IMR-90 (cell line): ENCODE measurements at regions not wholly inside any gene's neighbourhood (a gene's known extent, or its start where the extent isn't known, plus 50 kb on each side); places are given as distances from the start of the nearest gene placed in this dataset.

Experiments
- BHLHE40 ChIP-seq: fragments of 150-350 bp; IDR thresholded peaks from 2 replicates; pipeline ENCODE4 v1.6.1; 2016; ENCODE audit warnings: mild to moderate bottlenecking, low read depth, low read length
- CEBPB ChIP-seq: IDR thresholded peaks from 2 replicates; pipeline ENCODE4 v1.6.1; 2012; ENCODE audit warnings: low read depth, low read length, improper control_type of control experiment
- CHD1 ChIP-seq: IDR thresholded peaks from 2 replicates; pipeline ENCODE4 v1.6.1; 2012; ENCODE audit warnings: low read depth, low read length, improper control_type of control experiment
- ELK1 ChIP-seq: fragments of 150-350 bp; IDR thresholded peaks from 2 replicates; pipeline ENCODE4 v1.6.1; 2016; ENCODE audit warnings: low read depth, mild to moderate bottlenecking, low read length, moderate library complexity, borderline replicate concordance
- FOS ChIP-seq: fragments of 150-350 bp; IDR thresholded peaks from 2 replicates; pipeline ENCODE4 v1.6.1; 2016; ENCODE audit warnings: low read depth, low read length
- MAFK ChIP-seq: IDR thresholded peaks from 2 replicates; pipeline ENCODE4 v1.6.1; 2012; ENCODE audit warnings: low read depth, low read length, improper control_type of control experiment
- MAZ ChIP-seq: IDR thresholded peaks from 2 replicates; pipeline ENCODE4 v1.6.1; 2012; ENCODE audit warnings: low read depth, mild to moderate bottlenecking, low read length, improper control_type of control experiment, moderate library complexity, borderline replicate concordance
- MXI1 ChIP-seq: IDR thresholded peaks from 2 replicates; pipeline ENCODE4 v1.6.1; 2012; ENCODE audit warnings: low read depth, mild to moderate bottlenecking, low read length, moderate library complexity, borderline replicate concordance
- NFE2L2 ChIP-seq: fragments of 150-350 bp; IDR thresholded peaks from 2 replicates; pipeline ENCODE4 v1.6.1; 2016; ENCODE audit warnings: low read depth, mild to moderate bottlenecking, low read length
- POLR2A ChIP-seq: IDR thresholded peaks from 2 replicates; pipeline ENCODE4 v1.6.1; 2012; ENCODE audit warnings: mild to moderate bottlenecking, low read depth, low read length
- RAD21 ChIP-seq: IDR thresholded peaks from 2 replicates; pipeline ENCODE4 v1.6.1; 2012; ENCODE audit warnings: low read length, improper control_type of control experiment
- RFX5 ChIP-seq: IDR thresholded peaks from 2 replicates; pipeline ENCODE4 v1.8.0; 2012; ENCODE audit warnings: low read depth, mild to moderate bottlenecking, low read length, moderate library complexity
- TF ChIP-seq, protein P1 (sequence below): conservative IDR thresholded peaks from 2 replicates; pipeline ENCODE4 v1.5.1; 2012; ENCODE audit warnings: mild to moderate bottlenecking, low read depth, low read length, improper control_type of control experiment

GRCh38 chr12:125530201-125530600 is 465.0 kb downstream of the AACS start:
- TF ChIP-seq, protein P1, sequence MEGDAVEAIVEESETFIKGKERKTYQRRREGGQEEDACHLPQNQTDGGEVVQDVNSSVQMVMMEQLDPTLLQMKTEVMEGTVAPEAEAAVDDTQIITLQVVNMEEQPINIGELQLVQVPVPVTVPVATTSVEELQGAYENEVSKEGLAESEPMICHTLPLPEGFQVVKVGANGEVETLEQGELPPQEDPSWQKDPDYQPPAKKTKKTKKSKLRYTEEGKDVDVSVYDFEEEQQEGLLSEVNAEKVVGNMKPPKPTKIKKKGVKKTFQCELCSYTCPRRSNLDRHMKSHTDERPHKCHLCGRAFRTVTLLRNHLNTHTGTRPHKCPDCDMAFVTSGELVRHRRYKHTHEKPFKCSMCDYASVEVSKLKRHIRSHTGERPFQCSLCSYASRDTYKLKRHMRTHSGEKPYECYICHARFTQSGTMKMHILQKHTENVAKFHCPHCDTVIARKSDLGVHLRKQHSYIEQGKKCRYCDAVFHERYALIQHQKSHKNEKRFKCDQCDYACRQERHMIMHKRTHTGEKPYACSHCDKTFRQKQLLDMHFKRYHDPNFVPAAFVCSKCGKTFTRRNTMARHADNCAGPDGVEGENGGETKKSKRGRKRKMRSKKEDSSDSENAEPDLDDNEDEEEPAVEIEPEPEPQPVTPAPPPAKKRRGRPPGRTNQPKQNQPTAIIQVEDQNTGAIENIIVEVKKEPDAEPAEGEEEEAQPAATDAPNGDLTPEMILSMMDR: no peak
- TF ChIP-seq MAZ (no peak), RFX5 (no peak), NFE2L2 (no peak), POLR2A (no peak), MXI1 (no peak), CHD1 (no peak), BHLHE40 (no peak), MAFK (no peak), CEBPB (no peak), FOS (no peak), ELK1 (no peak), RAD21 (no peak)
